GM19239 (cell line): ENCODE measurements at regions not wholly inside any gene's neighbourhood (a gene's known extent, or its start where the extent isn't known, plus 50 kb on each side); places are given as distances from the start of the nearest gene placed in this dataset.

Experiments used
- DNase-seq: peaks from one replicate; pipeline ENCODE4 v3.0.0; 2011; ENCODE audit warnings: low spot score; ENCODE audit not compliant: insufficient read length
- FAIRE-seq: peaks from 2 replicates; lab custom pipeline; 2011; peaks lifted over from hg19 to GRCh38; lab: Jason Lieb, UNC

DNA sequence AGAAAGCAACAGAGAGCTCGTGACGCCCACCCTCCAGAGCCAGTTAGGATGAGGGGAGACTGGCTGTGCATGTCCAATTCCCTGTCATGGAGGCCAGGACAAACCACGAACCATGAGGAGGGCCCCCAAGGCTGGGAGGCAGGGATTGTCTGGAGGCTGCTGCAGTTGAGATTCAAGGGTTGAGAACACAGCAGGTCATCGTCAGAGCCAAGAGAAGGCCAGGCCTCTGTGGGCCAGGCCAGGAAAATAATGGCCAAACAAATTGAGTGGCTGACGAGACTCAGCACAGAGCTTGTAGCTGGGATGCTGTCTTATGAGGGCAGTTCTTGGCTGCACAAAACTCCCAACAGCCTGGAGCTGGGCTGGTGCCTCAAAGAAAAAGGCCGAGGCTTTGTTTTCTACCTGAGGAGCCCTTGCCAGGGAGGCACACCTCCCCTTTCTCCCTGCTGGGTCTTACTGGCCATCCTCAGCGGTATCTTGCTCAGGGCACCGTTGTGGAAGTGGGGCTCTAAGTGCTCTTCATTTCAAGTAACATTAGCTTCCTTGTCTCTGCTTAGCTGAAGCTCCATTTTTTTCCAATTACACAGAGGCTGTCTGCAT lies 665.9 kb downstream of the BCL11B start:
- FAIRE-seq (no peak), DNase-seq (no peak)

GRCh38 chr14:98606816-98607215 lies 665.2 kb downstream of the BCL11B start:
- no peak for DNase-seq
- no peak for FAIRE-seq

- no peak for DNase-seq
- FAIRE-seq, result no peak
These were observed 664.6 kb downstream of the BCL11B start for GRCh38 chr14:98607341-98607910.

- FAIRE-seq (no peak), DNase-seq (no peak)
These were observed 663.6 kb downstream of the BCL11B start for GRCh38 chr14:98608071-98609060.

DNA sequence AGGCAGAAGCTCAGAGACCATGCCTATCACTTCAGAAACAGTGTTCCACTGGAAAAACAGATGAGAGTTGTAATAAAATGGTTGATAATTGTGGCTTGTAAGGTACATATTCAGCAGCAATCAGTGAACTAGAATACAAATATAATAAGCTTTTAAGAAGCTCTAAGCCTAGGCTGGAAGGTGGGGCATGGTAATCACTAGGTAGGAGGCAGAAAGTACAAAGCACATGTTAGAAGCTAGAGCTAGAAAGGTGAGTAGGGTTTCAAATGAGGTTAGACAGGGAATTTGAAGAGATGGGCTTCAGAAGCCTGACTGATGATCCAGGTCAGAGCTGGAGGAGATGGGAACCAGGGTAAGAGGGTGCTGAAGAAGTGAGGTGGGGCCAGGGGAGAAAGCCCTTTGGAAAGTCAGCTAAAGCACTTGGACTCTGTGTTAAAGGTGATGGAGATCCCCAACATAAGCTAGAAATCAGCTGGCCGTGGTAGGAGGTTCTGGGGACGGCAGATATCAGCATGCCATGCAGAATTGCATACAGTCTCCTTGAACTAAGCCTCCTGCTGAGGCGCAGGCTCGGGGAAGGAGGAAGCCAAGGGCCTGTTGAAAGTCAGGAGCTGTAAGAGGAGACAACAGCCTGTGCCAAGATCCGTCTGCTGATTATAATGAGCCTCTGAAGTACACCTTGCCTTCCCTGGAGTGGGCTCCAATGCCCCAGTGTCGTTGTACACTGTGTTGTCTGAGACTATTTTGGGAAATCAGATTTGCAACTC lies 659.4 kb downstream of the BCL11B start:
- DNase-seq (no peak), FAIRE-seq (no peak)

- DNase-seq (no peak), FAIRE-seq (no peak)
These were observed 657.3 kb downstream of the BCL11B start for GRCh38 chr14:98614741-98615140.

DNA sequence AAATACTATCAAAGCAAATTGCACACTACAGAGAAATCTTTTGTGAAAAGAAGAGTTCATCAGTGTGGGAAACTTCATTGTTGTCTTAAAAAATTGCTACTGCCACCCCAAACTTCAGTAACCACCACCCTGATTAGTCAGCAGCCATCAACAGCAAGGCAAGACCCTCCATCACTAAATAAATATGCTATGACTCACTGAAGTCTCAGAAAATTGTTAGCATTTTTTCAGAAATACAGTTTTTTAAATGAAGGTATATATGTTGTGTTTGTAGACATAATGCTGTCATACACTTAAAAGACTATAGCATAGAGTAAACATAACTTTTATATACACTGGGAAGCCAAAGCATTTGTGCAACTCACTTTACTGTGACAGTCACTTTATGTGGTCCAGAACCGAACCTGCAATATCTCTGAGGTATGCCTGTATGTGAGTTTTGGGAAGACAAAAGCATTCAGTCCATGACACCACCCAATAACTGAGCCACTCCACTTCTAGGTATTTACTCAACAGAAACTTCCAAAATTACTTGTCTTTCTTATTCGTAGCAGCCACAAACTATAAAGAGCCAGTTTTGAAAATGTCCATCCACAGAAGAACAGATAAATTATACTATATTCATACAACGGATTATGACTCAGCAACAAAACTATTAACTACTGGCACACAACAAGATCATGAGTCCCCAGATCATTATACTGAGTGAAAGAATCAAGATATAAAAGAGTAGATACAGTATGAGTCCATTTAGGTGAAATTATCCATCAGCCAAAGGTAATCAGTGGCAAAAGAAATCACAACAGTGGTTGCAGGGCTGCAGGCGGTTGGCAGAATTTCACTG lies 649.6 kb downstream of the BCL11B start:
- DNase-seq (no peak), FAIRE-seq (no peak)

DNA sequence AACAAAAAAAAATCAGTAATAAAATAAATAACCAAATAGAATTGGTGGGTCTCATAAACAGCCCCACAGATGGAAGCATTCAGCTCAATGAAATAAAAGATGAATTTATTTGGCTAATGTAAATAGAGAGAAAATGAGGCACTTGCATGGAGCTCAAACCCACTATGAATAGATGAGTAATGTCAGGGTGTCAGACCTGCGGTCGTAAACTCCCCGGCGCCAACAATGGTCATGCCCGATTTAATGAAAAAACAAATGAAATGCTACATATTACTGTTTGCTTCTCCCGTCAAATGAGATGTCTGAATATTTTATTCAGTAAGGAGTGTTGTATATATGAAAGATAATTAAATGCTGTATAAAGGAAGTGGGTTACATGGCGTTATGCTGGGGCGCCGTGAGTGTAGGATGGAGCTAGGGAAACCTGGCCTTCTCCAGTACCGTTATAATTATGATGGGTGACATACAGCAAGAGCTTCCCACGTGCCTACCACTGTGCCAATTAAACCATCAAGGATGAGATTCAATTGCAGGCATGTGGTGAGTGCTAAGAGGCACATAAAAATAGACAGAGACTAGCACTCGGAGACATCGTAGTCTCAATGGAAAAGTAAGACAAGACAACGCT lies 648.1 kb downstream of the BCL11B start:
- no peak for DNase-seq
- FAIRE-seq, result no peak

GRCh38 chr14:98633380-98633779 lies 638.6 kb downstream of the BCL11B start:
- FAIRE-seq (no peak), DNase-seq (no peak)

- no peak for FAIRE-seq
These were observed 637.8 kb downstream of the BCL11B start for GRCh38 chr14:98634043-98634820.

GRCh38 chr14:98638366-98638765 lies 633.6 kb downstream of the BCL11B start:
- no peak for FAIRE-seq
- no peak for DNase-seq

More at GRCh38 chr14:98634043-98634820, 637.8 kb downstream of the BCL11B start:
- no peak for DNase-seq

DNA sequence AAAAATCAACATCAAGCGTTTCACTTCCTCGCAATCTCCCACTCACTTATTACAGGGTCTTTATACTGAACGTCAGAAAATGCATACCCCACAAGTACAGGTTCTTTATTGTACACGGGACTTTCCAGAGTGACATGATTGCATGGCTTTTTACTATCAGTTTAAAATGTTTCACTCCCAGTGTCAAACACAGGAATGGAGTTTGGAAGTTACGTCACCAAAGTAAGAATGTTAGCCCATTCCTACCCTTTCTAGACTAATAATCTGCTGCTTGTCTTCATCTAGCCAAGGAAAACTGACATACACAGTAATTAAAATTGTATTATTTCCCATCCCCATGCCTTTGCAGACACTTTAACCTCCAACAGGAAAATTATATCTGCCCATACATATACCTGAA lies 624.2 kb downstream of the BCL11B start:
- FAIRE-seq, result no peak
- DNase-seq, result no peak

DNA sequence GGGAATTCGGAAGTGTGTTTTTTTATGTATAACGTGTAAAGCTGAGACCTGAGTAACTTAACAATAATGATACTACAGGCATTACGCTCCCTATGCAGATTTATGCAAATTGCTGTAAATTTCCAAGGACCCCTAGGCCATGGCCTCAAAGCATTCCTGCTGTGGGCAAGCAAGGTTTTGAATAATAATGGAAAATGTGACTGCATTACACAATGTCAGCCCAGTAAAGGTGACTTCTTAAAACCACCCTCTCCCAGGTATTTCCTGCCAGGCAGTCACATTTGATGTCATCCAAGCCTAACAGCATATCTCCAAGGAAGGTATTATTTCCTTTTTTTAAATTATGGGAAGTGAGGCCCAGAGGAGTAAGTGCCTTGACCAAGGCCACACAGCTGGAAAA lies 621.0 kb downstream of the BCL11B start:
- DNase-seq (no peak), FAIRE-seq (no peak)

DNA sequence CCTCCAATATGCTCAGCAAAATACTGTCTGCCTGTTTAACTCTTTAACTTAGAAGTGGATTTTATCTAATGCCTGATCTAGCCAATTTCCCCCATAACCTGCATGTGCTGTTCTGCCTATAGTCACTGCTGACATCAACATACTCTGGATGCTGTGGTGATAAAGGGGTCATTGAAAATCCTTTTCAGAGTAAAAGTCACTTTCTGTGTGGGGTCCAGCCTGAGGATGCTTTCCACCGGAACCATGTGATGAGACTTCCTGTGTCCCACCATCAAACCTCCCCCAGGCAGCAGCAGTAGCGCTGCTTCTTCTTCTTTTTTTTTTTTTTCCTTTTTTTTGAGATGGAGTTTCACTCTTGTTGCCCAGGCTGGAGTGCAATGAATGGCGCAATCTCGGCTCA lies 607.0 kb downstream of the BCL11B start:
- no peak for FAIRE-seq
- no peak for DNase-seq

DNA sequence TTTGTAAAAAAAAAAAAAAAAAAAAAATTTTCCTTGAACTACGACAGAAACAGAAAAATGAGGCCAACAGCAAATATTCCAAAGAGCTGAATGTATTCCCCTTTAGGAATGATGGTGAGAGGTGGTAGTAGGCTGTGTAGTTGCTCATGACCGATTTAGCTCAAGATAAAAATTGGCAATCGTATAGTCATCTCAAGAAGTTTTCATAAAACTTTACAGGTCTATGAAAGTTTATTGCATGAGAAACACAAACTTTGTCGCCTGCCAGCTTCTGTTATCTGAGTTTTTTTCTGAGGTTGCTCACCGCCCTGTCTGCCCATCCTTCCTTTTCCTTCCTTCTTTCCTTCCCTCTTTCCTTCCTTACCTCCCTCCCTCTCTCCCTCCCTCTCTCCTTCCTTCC lies 605.5 kb downstream of the BCL11B start:
- FAIRE-seq, result no peak

DNA sequence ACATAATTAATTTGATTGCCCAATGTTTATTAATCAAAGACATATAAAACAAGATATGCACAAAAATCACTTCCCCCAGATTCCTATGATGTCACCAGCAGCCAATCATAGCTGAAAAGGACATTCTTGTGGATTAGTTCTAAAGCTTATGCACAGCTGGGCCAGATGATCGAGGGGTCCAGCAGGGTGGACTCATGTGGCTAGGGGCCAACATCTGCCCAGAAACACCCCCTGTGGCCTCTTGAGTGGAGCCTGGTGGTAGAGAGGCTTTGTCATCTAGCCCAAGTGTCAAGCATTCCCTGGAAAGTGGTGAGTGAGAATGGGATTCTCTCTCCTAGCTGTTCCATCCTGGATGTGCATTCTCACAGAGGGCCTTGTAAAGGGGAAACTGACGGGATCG lies 590.0 kb downstream of the BCL11B start:
- DNase-seq, result no peak
- FAIRE-seq, result no peak

More for the DNA sequence above, 605.5 kb downstream of the BCL11B start:
- no peak for DNase-seq

GRCh38 chr14:98682726-98683125 lies 589.3 kb downstream of the BCL11B start:
- no peak for DNase-seq
- no peak for FAIRE-seq

DNA sequence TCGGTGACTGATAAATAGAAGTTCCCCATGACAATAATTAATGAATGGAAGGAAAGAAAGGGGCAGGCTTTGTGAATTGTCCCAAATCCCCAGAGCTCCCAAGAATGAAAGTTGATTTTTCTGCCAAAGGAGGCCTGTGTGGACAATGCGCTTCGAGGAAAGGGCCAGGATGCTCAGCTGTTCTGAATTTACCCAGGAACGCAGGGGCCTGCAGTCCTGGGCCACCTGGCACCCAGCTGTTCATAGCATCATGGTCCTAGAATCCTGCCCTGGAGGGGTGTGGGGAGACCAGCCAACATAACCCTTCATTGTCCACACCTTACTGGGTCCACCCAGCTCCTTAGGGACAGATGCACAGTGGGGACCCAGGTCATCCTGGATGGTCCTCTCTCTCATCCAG lies 587.5 kb downstream of the BCL11B start:
- DNase-seq (no peak), FAIRE-seq (no peak)
